ENCODE measurements at regions not wholly inside any gene's neighbourhood (a gene's known extent, or its start where the extent isn't known, plus 50 kb on each side); places are given as distances from the start of the nearest gene placed in this dataset.

- TF ChIP-seq CTCF (IDR thresholded peaks at IDR 0.05; ENCODE audit: borderline replicate concordance, insufficient read depth, low read depth, low read length), result no peak
- H3K4me3 ChIP-seq (ENCODE audit: low read depth, low read length), result no peak overlapping the region
These were observed 210.3 kb upstream of the ADRA1B start for GRCh38 chr5:159705948-159706347.

GRCh38 chr5:159708090-159708489, 208.2 kb upstream of the ADRA1B start:
- no peak for TF ChIP-seq CTCF (IDR thresholded peaks at IDR 0.05; ENCODE audit: borderline replicate concordance, insufficient read depth, low read depth, low read length)
- no peak overlapping the region for H3K4me3 ChIP-seq (ENCODE audit: low read depth, low read length)

GRCh38 chr5:159712672-159713071, 203.6 kb upstream of the ADRA1B start:
- no peak overlapping the region for H3K4me3 ChIP-seq (ENCODE audit: low read depth, low read length)
- no peak for TF ChIP-seq CTCF (IDR thresholded peaks at IDR 0.05; ENCODE audit: borderline replicate concordance, insufficient read depth, low read depth, low read length)

GRCh38 chr5:159713254-159713653, 203.0 kb upstream of the ADRA1B start:
- TF ChIP-seq CTCF (IDR thresholded peaks at IDR 0.05; ENCODE audit: borderline replicate concordance, insufficient read depth, low read depth, low read length), result no peak
- H3K4me3 ChIP-seq (ENCODE audit: low read depth, low read length), result no peak overlapping the region

- TF ChIP-seq CTCF (IDR thresholded peaks at IDR 0.05; ENCODE audit: borderline replicate concordance, insufficient read depth, low read depth, low read length), result no peak
- no peak overlapping the region for H3K4me3 ChIP-seq (ENCODE audit: low read depth, low read length)
These were observed 202.5 kb upstream of the ADRA1B start for GRCh38 chr5:159713773-159714172.

- no peak for TF ChIP-seq CTCF (IDR thresholded peaks at IDR 0.05; ENCODE audit: borderline replicate concordance, insufficient read depth, low read depth, low read length)
- H3K4me3 ChIP-seq (ENCODE audit: low read depth, low read length), result no peak overlapping the region
These were observed 190.8 kb upstream of the ADRA1B start for GRCh38 chr5:159725475-159725874.

- H3K4me3 ChIP-seq (ENCODE audit: low read depth, low read length), result no peak overlapping the region
- no peak for TF ChIP-seq CTCF (IDR thresholded peaks at IDR 0.05; ENCODE audit: borderline replicate concordance, insufficient read depth, low read depth, low read length)
These were observed 189.1 kb upstream of the ADRA1B start for GRCh38 chr5:159727167-159727566.
